IMR-90 (cell line): ENCODE measurements at regions not wholly inside any gene's neighbourhood (a gene's known extent, or its start where the extent isn't known, plus 50 kb on each side); places are given as distances from the start of the nearest gene placed in this dataset.
A peak's percentile ranks its signal among the peaks of the same experiment; 100 is the strongest.

Source experiments
- ATAC-seq: fragments of 200-7000 bp; cut with Tn5 transposase; 2 replicates; pipeline ENCODE4 v1.9.1; 2020; ENCODE audit warnings: low read depth, mild to moderate bottlenecking, moderate library complexity
- BruUV-seq: library from RNA; stranded (reverse); fragments of 400-500 nt; replicated peaks from 2 replicates; lab custom pipeline; 2021; lab: Mats Ljungman, UMichigan
- CTCF ChIA-PET: fragments of 300-600 bp; formaldehyde crosslinking; extraction: SDS; loops from one replicate; lab custom pipeline; 2021; ENCODE audit warnings: antibody characterized with exemption; lab: Yijun Ruan, JAX
- POLR2A ChIA-PET: fragments of 300-600 bp; sonication (Branson Sonifier 250); formaldehyde crosslinking; loops from one replicate; lab custom pipeline; 2022; ENCODE audit warnings: antibody characterized with exemption; ENCODE audit not compliant: unreplicated experiment; lab: Charles Lee
- DNase-seq: peaks from one replicate; pipeline ENCODE4 v3.0.0; 2013
- H2AFZ ChIP-seq: replicated peaks from 2 replicates; pipeline ENCODE3; 2013; ENCODE audit warnings: low read length, mild to moderate bottlenecking; ENCODE audit not compliant: poor library complexity
- H2AK5ac ChIP-seq: 2 replicates; pipeline ENCODE4 v1.6.1; 2013; ENCODE audit warnings: low read depth, low read length, inconsistent platforms
- H2AK9ac ChIP-seq: replicated peaks from 2 replicates; pipeline ENCODE3; 2013; ENCODE audit warnings: mild to moderate bottlenecking, low read depth, low read length, moderate library complexity; ENCODE audit not compliant: poor library complexity
- H2BK120ac ChIP-seq: 2 replicates; pipeline ENCODE4 v1.6.1; 2013; ENCODE audit warnings: low read depth, low read length, inconsistent platforms
- H2BK15ac ChIP-seq: 3 replicates; pipeline ENCODE4 v1.6.1; 2013; ENCODE audit warnings: low read depth, low read length, inconsistent platforms
- H2BK20ac ChIP-seq: 2 replicates; pipeline ENCODE4 v1.6.1; 2013; ENCODE audit warnings: low read depth, mild to moderate bottlenecking, inconsistent platforms, low read length, moderate library complexity
- H2BK5ac ChIP-seq: 2 replicates; pipeline ENCODE4 v1.6.1; 2013; ENCODE audit warnings: mild to moderate bottlenecking, low read depth, low read length, inconsistent platforms; ENCODE audit not compliant: poor library complexity, severe bottlenecking
- H3K14ac ChIP-seq: replicated peaks from 2 replicates; pipeline ENCODE4 v1.6.1; 2013; ENCODE audit warnings: low read depth, low read length, inconsistent platforms
- H3K18ac ChIP-seq: 2 replicates; pipeline ENCODE4 v1.6.1; 2013; ENCODE audit warnings: low read depth, low read length, control low read depth
- H3K23ac ChIP-seq: 2 replicates; pipeline ENCODE4 v1.6.1; 2013; ENCODE audit warnings: low read depth, low read length, inconsistent platforms
- H3K27ac ChIP-seq: 2 replicates; pipeline ENCODE4 v1.5.1; 2013; ENCODE audit warnings: mild to moderate bottlenecking, control low read depth, low read length; ENCODE audit not compliant: insufficient read depth
- H3K27me3 ChIP-seq: 2 replicates; pipeline ENCODE4 v1.6.1; 2013; ENCODE audit warnings: low read length; ENCODE audit not compliant: control insufficient read depth, insufficient read depth
- H3K36me3 ChIP-seq: 2 replicates; pipeline ENCODE4 v1.6.1; 2013; ENCODE audit warnings: low read length, mixed read lengths; ENCODE audit not compliant: control insufficient read depth, insufficient read depth
- H3K4ac ChIP-seq: 2 replicates; pipeline ENCODE4 v1.6.1; 2013; ENCODE audit warnings: low read depth, low read length, inconsistent platforms
- H3K4me1 ChIP-seq: 2 replicates; pipeline ENCODE4 v1.6.1; 2013; ENCODE audit warnings: low read length, mixed read lengths; ENCODE audit not compliant: control insufficient read depth, insufficient read depth
- H3K4me2 ChIP-seq: 2 replicates; pipeline ENCODE4 v1.6.1; 2013; ENCODE audit warnings: low read depth, mild to moderate bottlenecking, control low read depth, low read length, moderate library complexity
- H3K4me3 ChIP-seq: 2 replicates; pipeline ENCODE4 v1.5.1; 2013; ENCODE audit warnings: low read depth, mild to moderate bottlenecking, control low read depth, low read length, moderate library complexity; ENCODE audit not compliant: insufficient read depth
- H3K56ac ChIP-seq: 2 replicates; pipeline ENCODE4 v1.6.1; 2013; ENCODE audit warnings: low read length, inconsistent platforms; ENCODE audit not compliant: insufficient read depth; ENCODE audit errors: extremely low read depth
- H3K79me1 ChIP-seq, 2 experiments: 2 replicates each; pipeline ENCODE4 v1.6.1; 2013; ENCODE audit warnings: low read length in 2 of 2, inconsistent platforms in 1 of 2, low read depth in 1 of 2
- H3K9ac ChIP-seq: 2 replicates; pipeline ENCODE4 v1.6.1; 2013; ENCODE audit warnings: low read depth, low read length, control low read depth
- H3K9me1 ChIP-seq: 2 replicates; pipeline ENCODE4 v1.6.1; 2013; ENCODE audit warnings: low read length, inconsistent platforms; ENCODE audit not compliant: insufficient read depth
- H3K9me3 ChIP-seq: 2 replicates; pipeline ENCODE4 v1.6.1; 2013; ENCODE audit warnings: low read length; ENCODE audit not compliant: control insufficient read depth, insufficient read depth
- H4K20me1 ChIP-seq: 2 replicates; pipeline ENCODE4 v1.6.1; 2013; ENCODE audit warnings: low read length, inconsistent platforms; ENCODE audit not compliant: insufficient read depth
- H4K5ac ChIP-seq: 2 replicates; pipeline ENCODE4 v1.6.1; 2013; ENCODE audit warnings: mild to moderate bottlenecking, low read depth, low read length, control low read depth
- H4K8ac ChIP-seq, 2 experiments: 2 replicates each; pipeline ENCODE4 v1.6.1; 2013; ENCODE audit warnings: low read depth in 2 of 2, low read length in 2 of 2, control low read depth in 1 of 2, inconsistent platforms in 1 of 2
- H4K91ac ChIP-seq: 2 replicates; pipeline ENCODE4 v1.6.1; 2013; ENCODE audit warnings: low read depth, low read length, inconsistent platforms; ENCODE audit not compliant: insufficient read depth
- CEBPB ChIP-seq: IDR thresholded peaks from 2 replicates; pipeline ENCODE4 v1.6.1; 2012; ENCODE audit warnings: low read depth, low read length, improper control_type of control experiment
- CTCF ChIP-seq: conservative IDR thresholded peaks from 2 replicates; pipeline ENCODE4 v1.5.1; 2012; ENCODE audit warnings: mild to moderate bottlenecking, low read depth, low read length, improper control_type of control experiment
- FOS ChIP-seq: fragments of 150-350 bp; IDR thresholded peaks from 2 replicates; pipeline ENCODE4 v1.6.1; 2016; ENCODE audit warnings: low read depth, low read length
- MAFK ChIP-seq: IDR thresholded peaks from 2 replicates; pipeline ENCODE4 v1.6.1; 2012; ENCODE audit warnings: low read depth, low read length, improper control_type of control experiment
- MXI1 ChIP-seq: IDR thresholded peaks from 2 replicates; pipeline ENCODE4 v1.6.1; 2012; ENCODE audit warnings: low read depth, mild to moderate bottlenecking, low read length, moderate library complexity, borderline replicate concordance
- NFE2L2 ChIP-seq: fragments of 150-350 bp; IDR thresholded peaks from 2 replicates; pipeline ENCODE4 v1.6.1; 2016; ENCODE audit warnings: low read depth, mild to moderate bottlenecking, low read length
- POLR2A ChIP-seq: IDR thresholded peaks from 2 replicates; pipeline ENCODE4 v1.6.1; 2012; ENCODE audit warnings: mild to moderate bottlenecking, low read depth, low read length
- RCOR1 ChIP-seq: IDR thresholded peaks from 2 replicates; pipeline ENCODE4 v1.6.1; 2012; ENCODE audit warnings: mild to moderate bottlenecking, low read length, improper control_type of control experiment; ENCODE audit not compliant: insufficient replicate concordance
- WGBS, 2 experiments: methylation state at CpG; one replicate each; pipeline versions ENCODE4 v1.1.5 to v1.1.7; 2013; ENCODE audit warnings: missing lambda C conversion rate in 2 of 2; ENCODE audit not compliant: insufficient read length in 1 of 2; ENCODE audit errors: extremely low coverage in 2 of 2; 5-methylcytosine and 5-hydroxymethylcytosine counted together
- dilution Hi-C: fragments of 300-500 bp; cut with HindIII; formaldehyde crosslinking; loops from one replicate; pipeline ENCODE4 v1.14.3; 2018; ENCODE audit warnings: low sequenced_read_pairs; ENCODE audit not compliant: unreplicated experiment
- in situ Hi-C: fragments of 300-500 bp; cut with MboI; formaldehyde crosslinking; loops from 3 replicates; pipeline ENCODE4 v1.14.3; 2019; ENCODE audit warnings: low sequenced_read_pairs, inconsistent platforms, mixed read lengths
- intact Hi-C: fragments of 100-400 bp; cut with micrococcal nuclease; formaldehyde crosslinking; loops from 2 replicates; pipeline ENCODE4 v1.10.0; 2022
- TF ChIP-seq, protein P1 (sequence below): fragments of 150-350 bp; IDR thresholded peaks from 2 replicates; pipeline ENCODE4 v1.6.1; 2016; ENCODE audit warnings: low read depth, mild to moderate bottlenecking, low read length, moderate library complexity, borderline replicate concordance

- H2AK9ac ChIP-seq = peak overlapping the region; percentile 19
- no peak overlapping the region for H3K4ac ChIP-seq
- no peak overlapping the region for H3K14ac ChIP-seq
- H3K36me3 ChIP-seq = no peaks in the 10 kb centered on the region
- no peaks in the 10 kb centered on the region for H3K9me1 ChIP-seq
- dilution Hi-C loops = no loop called here
- H2BK15ac ChIP-seq = no peak overlapping the region
- no peak overlapping the region for H2BK120ac ChIP-seq
- H3K4me1 ChIP-seq = no peaks in the 10 kb centered on the region; the same call in 1 of the 2 replicates
- H3K18ac ChIP-seq = no peak overlapping the region
- H3K56ac ChIP-seq = no peak overlapping the region
- no peak overlapping the region for H3K27ac ChIP-seq
- H4K91ac ChIP-seq = no peak overlapping the region
- no peak overlapping the region for H3K4me3 ChIP-seq
- POLR2A ChIA-PET = no interaction called here
- H3K79me1 ChIP-seq = no peaks in the 10 kb centered on the region
- H3K9ac ChIP-seq = no peak overlapping the region
- H2BK20ac ChIP-seq = no peak overlapping the region
- TF ChIP-seq MXI1 (no peak), CEBPB (no peak), POLR2A (no peak), MAFK (no peak), FOS (no peak), CTCF (no peak), NFE2L2 (no peak), RCOR1 (no peak)
- TF ChIP-seq, protein P1, sequence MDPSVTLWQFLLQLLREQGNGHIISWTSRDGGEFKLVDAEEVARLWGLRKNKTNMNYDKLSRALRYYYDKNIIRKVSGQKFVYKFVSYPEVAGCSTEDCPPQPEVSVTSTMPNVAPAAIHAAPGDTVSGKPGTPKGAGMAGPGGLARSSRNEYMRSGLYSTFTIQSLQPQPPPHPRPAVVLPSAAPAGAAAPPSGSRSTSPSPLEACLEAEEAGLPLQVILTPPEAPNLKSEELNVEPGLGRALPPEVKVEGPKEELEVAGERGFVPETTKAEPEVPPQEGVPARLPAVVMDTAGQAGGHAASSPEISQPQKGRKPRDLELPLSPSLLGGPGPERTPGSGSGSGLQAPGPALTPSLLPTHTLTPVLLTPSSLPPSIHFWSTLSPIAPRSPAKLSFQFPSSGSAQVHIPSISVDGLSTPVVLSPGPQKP = no peak
- no peak overlapping the region for H2AFZ ChIP-seq
- no peak overlapping the region for H2AK5ac ChIP-seq
- no peak for ATAC-seq
- BruUV-seq = no TSS peak
- no peaks in the 10 kb centered on the region for H4K20me1 ChIP-seq
- no peak overlapping the region for H4K8ac ChIP-seq
- no peaks in the 10 kb centered on the region for H3K9me3 ChIP-seq
- intact Hi-C loops = loop anchor here (10.0 kb wide), 2 partner anchors 513 to 643 kb away; partner anchors contain the start of genes COX7A2L and KCNG3
- peaks cover 23% of the 10 kb centered on the region for H3K27me3 ChIP-seq
- in situ Hi-C loops = loop anchor here (10.0 to 25.0 kb wide), 2 partner anchors 473 to 811 kb away; no protein-coding TSS in a partner anchor
- no CpG with 5 or more reads among the region's 5 CpGs for WGBS, 2 experiments
- no peak overlapping the region for H2BK5ac ChIP-seq
- DNase-seq = no peak
- CTCF ChIA-PET = interaction anchor here (0.6 to 4.2 kb wide), 2 partner anchors 19 to 236 kb away, joined by 3 to 41 read pairs; no protein-coding TSS in a partner anchor
- H3K4me2 ChIP-seq = no peak overlapping the region
- H4K5ac ChIP-seq = no peak overlapping the region
- no peak overlapping the region for H3K23ac ChIP-seq
Observed at GRCh38 chr2:41851554-41851953, 196.3 kb upstream of the PKDCC start.
